ENCODE measurements at regions not wholly inside any gene's neighbourhood (a gene's known extent, or its start where the extent isn't known, plus 50 kb on each side); places are given as distances from the start of the nearest gene placed in this dataset.

DNA sequence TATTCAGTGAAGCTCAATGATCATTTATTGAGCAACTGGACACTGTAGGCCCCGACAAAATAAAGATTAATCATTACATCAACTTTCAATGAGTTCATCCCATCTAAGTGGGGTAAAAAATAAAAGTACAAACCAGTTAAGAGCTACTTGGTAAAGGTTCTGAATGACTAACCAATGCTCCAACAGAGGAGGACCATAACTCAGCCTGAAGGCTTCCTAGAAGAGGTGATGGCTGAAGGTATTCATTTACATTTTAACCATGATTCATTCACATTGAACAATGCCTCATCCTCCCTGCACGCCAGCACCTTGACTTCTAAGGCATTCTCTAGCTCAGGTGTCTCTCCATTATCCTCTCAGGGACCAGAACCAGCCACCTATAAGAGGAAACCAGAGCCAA lies 201.4 kb downstream of the ZNF462 start:
- in situ Hi-C loops (cut with HindIII; ENCODE audit: low sequenced_read_pairs) = no loop called here
- DNase-seq (ENCODE audit: low read depth, low spot score) = no peak
- no peak overlapping the region for H3K4me3 ChIP-seq (ENCODE audit: low read depth, low read length)
- TF ChIP-seq, protein P1, sequence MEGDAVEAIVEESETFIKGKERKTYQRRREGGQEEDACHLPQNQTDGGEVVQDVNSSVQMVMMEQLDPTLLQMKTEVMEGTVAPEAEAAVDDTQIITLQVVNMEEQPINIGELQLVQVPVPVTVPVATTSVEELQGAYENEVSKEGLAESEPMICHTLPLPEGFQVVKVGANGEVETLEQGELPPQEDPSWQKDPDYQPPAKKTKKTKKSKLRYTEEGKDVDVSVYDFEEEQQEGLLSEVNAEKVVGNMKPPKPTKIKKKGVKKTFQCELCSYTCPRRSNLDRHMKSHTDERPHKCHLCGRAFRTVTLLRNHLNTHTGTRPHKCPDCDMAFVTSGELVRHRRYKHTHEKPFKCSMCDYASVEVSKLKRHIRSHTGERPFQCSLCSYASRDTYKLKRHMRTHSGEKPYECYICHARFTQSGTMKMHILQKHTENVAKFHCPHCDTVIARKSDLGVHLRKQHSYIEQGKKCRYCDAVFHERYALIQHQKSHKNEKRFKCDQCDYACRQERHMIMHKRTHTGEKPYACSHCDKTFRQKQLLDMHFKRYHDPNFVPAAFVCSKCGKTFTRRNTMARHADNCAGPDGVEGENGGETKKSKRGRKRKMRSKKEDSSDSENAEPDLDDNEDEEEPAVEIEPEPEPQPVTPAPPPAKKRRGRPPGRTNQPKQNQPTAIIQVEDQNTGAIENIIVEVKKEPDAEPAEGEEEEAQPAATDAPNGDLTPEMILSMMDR (IDR thresholded peaks at IDR 0.05; ENCODE audit: low read depth, low read length) = no peak

DNA sequence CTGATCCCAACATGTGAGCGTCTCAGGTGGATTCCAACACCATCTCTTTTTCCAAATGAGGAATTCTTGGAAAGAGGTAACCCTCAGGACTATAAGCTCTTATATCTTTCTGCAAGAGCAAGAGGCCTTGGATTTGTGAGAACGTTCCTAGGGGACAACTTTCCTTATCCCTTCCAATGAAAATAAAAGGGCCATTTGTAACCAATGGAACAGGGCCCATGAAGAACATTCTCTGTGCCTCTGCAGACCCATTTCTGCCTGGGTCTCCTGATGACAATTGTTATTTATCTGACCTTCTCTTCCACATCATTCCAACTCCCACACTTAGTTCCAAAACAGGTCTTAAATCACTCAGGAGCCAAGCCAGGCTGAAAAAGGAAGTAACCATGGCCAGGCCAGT lies 202.6 kb downstream of the ZNF462 start:
- TF ChIP-seq, protein P1 (IDR thresholded peaks at IDR 0.05; ENCODE audit: low read depth, low read length) = no peak
- H3K4me3 ChIP-seq (ENCODE audit: low read depth, low read length) = no peak overlapping the region
- DNase-seq (ENCODE audit: low read depth, low spot score) = no peak
- in situ Hi-C loops (cut with HindIII; ENCODE audit: low sequenced_read_pairs) = no loop called here

DNA sequence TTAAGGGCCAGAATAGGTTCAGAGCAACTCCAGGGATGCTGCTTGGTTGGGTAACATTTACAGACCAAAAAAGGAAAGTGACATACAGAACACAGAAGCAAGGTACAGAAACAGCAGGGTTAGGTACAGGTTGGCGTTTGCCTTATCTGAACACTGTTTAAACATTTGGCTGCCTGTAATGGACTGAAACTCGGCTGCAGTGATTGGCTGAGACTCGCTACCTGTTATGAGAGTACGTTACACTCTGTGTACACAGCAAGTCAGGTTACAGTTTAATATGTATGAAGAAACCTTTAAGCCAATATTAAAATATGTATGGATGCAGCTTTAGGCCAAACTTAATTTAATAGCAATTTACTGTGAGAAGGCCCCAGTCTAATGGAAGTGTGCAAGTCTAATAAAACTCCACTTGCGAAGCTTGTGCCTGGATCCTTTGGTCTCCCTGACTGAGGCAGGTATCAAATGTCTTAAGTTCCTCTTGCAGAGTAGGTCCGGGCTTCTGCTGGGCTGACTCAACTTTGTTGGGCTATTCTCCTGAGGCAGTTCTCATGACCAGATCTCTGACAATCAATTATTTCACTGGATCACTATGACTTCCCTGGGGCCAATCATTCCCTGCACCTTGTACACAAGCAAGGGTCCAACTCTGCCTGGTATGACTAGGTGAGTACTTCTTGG lies 204.9 kb downstream of the ZNF462 start:
- TF ChIP-seq, protein P1 (IDR thresholded peaks at IDR 0.05; ENCODE audit: low read depth, low read length) = no peak
- in situ Hi-C loops (cut with HindIII; ENCODE audit: low sequenced_read_pairs) = no loop called here
- no peak overlapping the region for H3K4me3 ChIP-seq (ENCODE audit: low read depth, low read length)
- DNase-seq (ENCODE audit: low read depth, low spot score) = no peak

DNA sequence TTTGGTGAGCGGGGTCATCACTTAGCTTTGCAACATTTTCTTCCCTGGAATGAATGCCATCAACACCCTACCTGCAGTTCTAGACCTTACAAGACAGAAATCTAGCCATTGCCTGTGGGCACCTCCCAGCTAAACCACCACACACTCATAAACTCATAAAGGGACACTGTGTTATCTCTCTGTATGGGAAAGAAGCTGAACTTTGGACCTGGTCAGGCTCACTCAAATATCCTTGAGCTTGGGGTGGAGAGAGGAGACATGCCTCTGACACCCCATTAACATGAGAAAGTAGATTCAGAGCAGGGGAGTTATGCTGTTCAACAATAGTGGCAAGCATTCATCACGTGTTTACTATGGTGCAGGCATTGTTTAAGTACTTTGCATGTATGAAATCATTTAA lies 205.6 kb downstream of the ZNF462 start:
- no peak for DNase-seq (ENCODE audit: low read depth, low spot score)
- in situ Hi-C loops (cut with HindIII; ENCODE audit: low sequenced_read_pairs) = no loop called here
- no peak overlapping the region for H3K4me3 ChIP-seq (ENCODE audit: low read depth, low read length)
- TF ChIP-seq, protein P1 (IDR thresholded peaks at IDR 0.05; ENCODE audit: low read depth, low read length) = no peak

DNA sequence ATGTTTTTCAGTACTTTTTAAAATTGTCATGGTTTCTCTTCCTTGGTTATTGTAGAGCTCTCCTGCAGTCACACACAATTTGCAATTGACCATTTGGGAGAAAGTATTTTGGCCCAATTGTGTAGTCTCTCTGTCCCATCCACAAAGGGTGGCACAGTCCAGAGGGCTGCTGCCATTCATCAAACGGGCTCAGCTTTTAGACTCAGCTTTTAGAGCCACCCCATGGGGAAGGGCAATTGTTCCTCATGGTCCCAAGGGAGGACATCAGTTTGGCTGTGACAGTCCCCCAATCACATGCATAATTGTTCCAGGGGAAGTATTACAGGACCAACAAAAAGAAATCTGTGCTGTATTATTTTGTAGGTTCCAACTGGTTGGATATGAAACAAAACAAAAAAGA lies 207.6 kb downstream of the ZNF462 start:
- TF ChIP-seq, protein P1 (IDR thresholded peaks at IDR 0.05; ENCODE audit: low read depth, low read length) = no peak

DNA sequence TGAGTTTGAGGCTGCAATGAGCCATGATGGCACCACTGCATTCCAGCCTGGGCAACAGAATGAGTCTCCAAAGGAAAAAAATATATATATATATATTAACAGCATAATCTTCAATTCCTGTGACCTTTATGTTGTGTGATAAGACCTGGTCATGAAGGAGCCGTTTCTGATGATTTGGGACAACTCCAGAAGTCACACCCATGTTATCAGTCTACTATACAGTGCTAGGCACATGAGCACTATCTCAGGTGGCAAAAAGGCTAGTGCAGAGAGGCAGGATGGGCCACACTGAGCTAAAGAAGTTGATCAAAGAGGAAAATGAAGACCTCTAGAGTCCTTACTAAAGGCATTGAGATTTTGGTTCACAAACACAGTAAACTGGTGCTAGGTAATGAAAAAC lies 205.0 kb upstream of the RAD23B start:
- TF ChIP-seq, protein P1 (IDR thresholded peaks at IDR 0.05; ENCODE audit: low read depth, low read length) = no peak
- DNase-seq (ENCODE audit: low read depth, low spot score) = no peak
- in situ Hi-C loops (cut with HindIII; ENCODE audit: low sequenced_read_pairs) = no loop called here
- no peak overlapping the region for H3K4me3 ChIP-seq (ENCODE audit: low read depth, low read length)

More for the DNA sequence above, 207.6 kb downstream of the ZNF462 start:
- in situ Hi-C loops (cut with HindIII; ENCODE audit: low sequenced_read_pairs) = no loop called here
- H3K4me3 ChIP-seq (ENCODE audit: low read depth, low read length) = no peak overlapping the region
- no peak for DNase-seq (ENCODE audit: low read depth, low spot score)
